GM12891 (cell line): ENCODE measurements at regions not wholly inside any gene's neighbourhood (a gene's known extent, or its start where the extent isn't known, plus 50 kb on each side); places are given as distances from the start of the nearest gene placed in this dataset.

ENCODE experiments used
- PAX5 ChIP-seq: IDR thresholded peaks from 2 replicates; pipeline ENCODE4 v1.6.1; 2011; ENCODE audit warnings: low read length, moderate library complexity, mild to moderate bottlenecking; ENCODE audit not compliant: insufficient read depth, severe bottlenecking
- POLR2A ChIP-seq: IDR thresholded peaks from 2 replicates; pipeline ENCODE4 v1.6.1; 2011; ENCODE audit warnings: low read depth, low read length, control low read depth
- POLR2AphosphoS5 ChIP-seq: IDR thresholded peaks from 2 replicates; pipeline ENCODE4 v1.6.1; 2011; ENCODE audit warnings: low read depth, low read length, control low read depth
- TAF1 ChIP-seq: IDR thresholded peaks from 2 replicates; pipeline ENCODE4 v1.6.1; 2011; ENCODE audit warnings: low read depth, low read length, control low read depth

DNA sequence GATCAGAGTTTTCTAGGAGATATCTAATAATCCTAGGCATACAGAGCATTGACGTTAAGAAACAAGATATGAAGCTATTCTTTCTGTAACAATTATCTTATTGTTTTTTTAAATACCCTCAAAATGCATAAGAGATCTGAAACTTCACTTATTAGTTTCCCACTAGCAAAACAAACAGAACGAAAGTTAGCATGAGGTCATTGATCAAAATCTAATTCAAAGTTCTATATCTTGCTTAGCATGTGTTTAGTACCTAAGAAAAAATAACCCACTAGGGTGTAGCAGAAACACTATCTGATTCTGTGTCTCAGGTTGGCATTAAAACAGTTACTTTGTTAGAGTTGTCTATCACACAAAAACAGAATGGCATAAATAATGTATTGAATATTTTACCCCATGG lies 1288.4 kb downstream of the EPHA7 start:
- no peak for TF ChIP-seq POLR2A
- no peak for TF ChIP-seq POLR2AphosphoS5
- TF ChIP-seq TAF1 = no peak
- TF ChIP-seq PAX5 = no peak
